Prostate gland (tissue), 2 donors: ENCODE measurements at regions not wholly inside any gene's neighbourhood (a gene's known extent, or its start where the extent isn't known, plus 50 kb on each side); places are given as distances from the start of the nearest gene placed in this dataset.

Source experiments
- DNase-seq: peaks from one replicate; pipeline ENCODE4 v3.0.0-alpha.2; 2019; ENCODE audit warnings: low spot score
- H3K27ac ChIP-seq, 2 donors: fragments of 200-600 bp; sonication (generic); 2 replicates each; pipeline ENCODE4 v1.5.1; 2017 to 2019
- H3K27me3 ChIP-seq: fragments of 200-600 bp; sonication (generic); replicated peaks from 2 replicates; pipeline ENCODE4 v1.5.1; 2019; ENCODE audit not compliant: insufficient read depth
- H3K36me3 ChIP-seq, 2 donors: fragments of 200-600 bp; sonication (generic); 1 replicate in 1 of 2; 2 replicates in 1 of 2; pipeline versions ENCODE4 v1.5.1 to v1.8.1; 2017 to 2019
- H3K4me1 ChIP-seq: fragments of 200-600 bp; sonication (generic); replicated peaks from 2 replicates; pipeline ENCODE4 v1.5.1; 2019
- H3K4me3 ChIP-seq, 2 donors: fragments of 200-600 bp; sonication (generic); 2 replicates each; pipeline ENCODE4 v1.5.1; 2017 to 2019
- H3K9me3 ChIP-seq: fragments of 200-600 bp; sonication (generic); 2 replicates; pipeline ENCODE4 v1.5.1; 2017
- POLR2A ChIP-seq: fragments of 450-650 bp; IDR thresholded peaks from one replicate; pipeline ENCODE4 v1.6.1; 2016; ENCODE audit warnings: antibody characterized with exemption, mild to moderate bottlenecking
- POLR2AphosphoS5 ChIP-seq: sonication (generic); formaldehyde crosslinking; IDR thresholded peaks from one replicate; pipeline ENCODE4 v1.6.1; 2017; ENCODE audit warnings: antibody characterized with exemption
- WGBS: methylation state at CpG from one replicate; pipeline ENCODE4 v1.1.5; 2018; 5-methylcytosine and 5-hydroxymethylcytosine counted together
- intact Hi-C: fragments of 100-400 bp; cut with DNase I; formaldehyde crosslinking; loops from one replicate; pipeline ENCODE4 v1.14.2; 2022
- TF ChIP-seq, protein P1 (sequence below), 4 experiments: fragments of 200-600 bp in 2 of 4; fragments of 450-650 bp in 2 of 4; sonication (generic) in 2 of 4; IDR thresholded peaks; 1 replicate in 3 of 4; 2 replicates in 1 of 4; pipeline ENCODE4 v1.5.1; 2016 to 2019; ENCODE audit warnings: antibody characterized with exemption in 4 of 4, mild to moderate bottlenecking in 2 of 4, moderate library complexity in 2 of 4

DNA sequence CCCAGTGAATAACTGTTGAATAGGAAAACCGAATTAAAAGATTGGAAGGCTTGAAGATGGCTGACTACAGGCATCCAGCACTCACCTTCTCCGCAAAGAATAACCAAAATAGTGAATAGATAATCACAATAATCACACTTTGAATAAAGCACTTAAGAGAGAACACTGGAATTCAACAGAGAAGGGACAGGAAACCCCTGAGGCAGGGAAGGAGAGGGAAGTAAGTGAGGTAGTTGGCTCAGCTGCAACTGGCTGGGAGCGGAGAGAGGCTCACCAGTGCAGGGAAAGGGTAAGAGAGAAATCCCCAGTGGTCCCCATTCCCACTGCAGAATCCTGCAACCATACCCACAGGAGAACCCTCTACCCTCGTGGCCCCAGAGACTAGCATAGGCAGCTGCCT lies 246.6 kb upstream of the NCKAP5 start:
- H3K9me3 ChIP-seq = no peaks in the 10 kb centered on the region
- intact Hi-C loops = no loop called here
- H3K4me3 ChIP-seq = no peak overlapping the region
- 74% methylated on average over 4 of the region's 4 CpGs for WGBS
- no peaks in the 10 kb centered on the region for H3K4me1 ChIP-seq
- no peaks in the 10 kb centered on the region for H3K27me3 ChIP-seq
- H3K27ac ChIP-seq = no peak overlapping the region
- H3K36me3 ChIP-seq = no peaks in the 10 kb centered on the region
- TF ChIP-seq POLR2A (no peak), POLR2AphosphoS5 (no peak)
- TF ChIP-seq, protein P1, sequence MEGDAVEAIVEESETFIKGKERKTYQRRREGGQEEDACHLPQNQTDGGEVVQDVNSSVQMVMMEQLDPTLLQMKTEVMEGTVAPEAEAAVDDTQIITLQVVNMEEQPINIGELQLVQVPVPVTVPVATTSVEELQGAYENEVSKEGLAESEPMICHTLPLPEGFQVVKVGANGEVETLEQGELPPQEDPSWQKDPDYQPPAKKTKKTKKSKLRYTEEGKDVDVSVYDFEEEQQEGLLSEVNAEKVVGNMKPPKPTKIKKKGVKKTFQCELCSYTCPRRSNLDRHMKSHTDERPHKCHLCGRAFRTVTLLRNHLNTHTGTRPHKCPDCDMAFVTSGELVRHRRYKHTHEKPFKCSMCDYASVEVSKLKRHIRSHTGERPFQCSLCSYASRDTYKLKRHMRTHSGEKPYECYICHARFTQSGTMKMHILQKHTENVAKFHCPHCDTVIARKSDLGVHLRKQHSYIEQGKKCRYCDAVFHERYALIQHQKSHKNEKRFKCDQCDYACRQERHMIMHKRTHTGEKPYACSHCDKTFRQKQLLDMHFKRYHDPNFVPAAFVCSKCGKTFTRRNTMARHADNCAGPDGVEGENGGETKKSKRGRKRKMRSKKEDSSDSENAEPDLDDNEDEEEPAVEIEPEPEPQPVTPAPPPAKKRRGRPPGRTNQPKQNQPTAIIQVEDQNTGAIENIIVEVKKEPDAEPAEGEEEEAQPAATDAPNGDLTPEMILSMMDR (IDR thresholded peaks at IDR 0.05) = no peak
- no peak for DNase-seq

DNA sequence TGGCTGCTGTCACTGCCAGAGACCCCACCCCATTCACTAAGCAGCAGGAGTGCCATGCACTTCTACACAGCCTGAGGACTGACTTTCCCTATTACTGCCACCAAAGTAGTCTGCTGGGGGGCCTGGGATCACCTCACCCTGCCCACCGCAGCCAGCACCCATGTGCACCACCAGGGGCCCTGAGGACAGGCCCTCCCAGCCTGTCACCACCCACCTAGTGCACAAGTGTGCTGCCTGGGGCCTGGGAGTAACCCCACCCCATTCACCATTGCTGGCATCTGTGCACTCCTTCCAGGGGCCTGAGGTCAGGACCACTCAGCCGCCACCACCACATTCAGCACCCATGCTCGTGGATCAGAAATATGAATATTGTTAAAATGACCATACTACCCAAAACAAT lies 247.8 kb upstream of the NCKAP5 start:
- Histone ChIP-seq H3K9me3 (no peaks in the 10 kb centered on the region), H3K27me3 (no peaks in the 10 kb centered on the region), H3K27ac (no peak overlapping the region), H3K36me3 (no peaks in the 10 kb centered on the region), H3K4me3 (no peak overlapping the region), H3K4me1 (no peaks in the 10 kb centered on the region)
- WGBS = 99% methylated on average over 3 of the region's 3 CpGs
- TF ChIP-seq POLR2AphosphoS5 (no peak), POLR2A (no peak)
- TF ChIP-seq, protein P1 (IDR thresholded peaks at IDR 0.05) = no peak
- DNase-seq = no peak
- intact Hi-C loops = no loop called here

DNA sequence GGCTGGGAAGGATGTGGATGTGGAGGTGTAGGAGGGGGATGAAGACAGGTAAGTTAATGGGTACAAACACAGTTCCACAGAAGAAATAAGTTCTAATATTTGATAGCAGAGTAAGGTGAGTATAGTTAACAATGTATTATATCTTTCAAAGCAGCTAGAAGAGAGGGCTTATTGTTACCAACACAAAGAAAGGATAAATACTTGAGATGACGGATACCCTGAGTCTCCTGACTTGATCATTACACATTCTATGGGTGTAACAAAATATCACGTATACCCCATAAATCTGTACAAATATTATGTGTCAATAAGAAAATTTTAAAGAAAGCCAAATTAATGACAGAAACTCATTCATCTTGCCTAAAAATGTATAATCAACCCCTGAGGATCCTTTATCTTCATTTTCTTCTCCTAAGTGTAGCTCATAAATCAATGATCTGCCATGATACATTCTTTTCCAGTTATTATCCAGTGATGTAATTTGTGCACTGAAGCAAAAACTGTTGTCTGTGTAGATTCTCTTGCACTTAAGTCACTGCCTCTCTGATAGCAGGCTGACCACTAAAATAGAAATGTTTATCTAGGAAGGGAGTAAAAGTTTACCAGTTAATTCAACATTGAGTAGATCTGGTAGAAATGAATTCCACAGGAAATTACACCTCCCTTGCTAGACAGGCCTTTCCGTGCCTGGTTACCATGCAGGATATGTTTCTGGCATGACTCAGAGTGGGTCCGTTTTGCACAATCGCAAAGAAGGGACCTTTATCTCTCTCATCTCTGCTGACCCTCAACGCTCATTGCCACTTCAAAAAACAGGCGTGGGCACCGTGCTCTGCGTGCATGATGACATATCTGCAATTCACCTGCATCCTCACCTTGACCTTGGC lies 249.7 kb upstream of the NCKAP5 start:
- Histone ChIP-seq H3K27ac (no peak overlapping the region), H3K27me3 (no peaks in the 10 kb centered on the region), H3K9me3 (no peaks in the 10 kb centered on the region), H3K4me3 (no peak overlapping the region), H3K36me3 (no peaks in the 10 kb centered on the region), H3K4me1 (no peaks in the 10 kb centered on the region)
- DNase-seq = no peak
- 32% methylated on average over 9 of the region's 9 CpGs for WGBS
- intact Hi-C loops = no loop called here
- TF ChIP-seq POLR2AphosphoS5 (no peak), POLR2A (no peak)
- TF ChIP-seq, protein P1 (IDR thresholded peaks at IDR 0.05) = no peak

DNA sequence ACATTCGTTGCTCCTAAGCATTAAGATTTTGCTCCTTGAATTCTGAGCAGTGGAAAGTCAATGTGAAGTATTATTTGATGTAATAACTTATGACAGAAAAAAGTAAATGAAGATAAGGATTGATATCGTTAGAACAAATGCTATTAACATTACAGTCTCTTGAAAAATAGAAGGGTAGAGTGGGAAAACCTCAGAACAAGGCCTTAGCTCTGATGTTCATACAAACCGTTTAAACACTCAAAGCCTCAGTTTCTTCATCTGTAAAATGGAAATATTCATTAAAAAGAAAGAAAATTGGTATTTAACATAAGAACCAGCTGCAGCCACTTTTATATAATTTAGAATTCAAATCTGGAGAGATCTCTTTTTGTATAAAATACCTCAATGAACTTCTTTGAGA lies 250.4 kb upstream of the NCKAP5 start:
- Histone ChIP-seq H3K4me3 (no peak overlapping the region), H3K4me1 (no peaks in the 10 kb centered on the region), H3K36me3 (no peaks in the 10 kb centered on the region), H3K9me3 (no peaks in the 10 kb centered on the region), H3K27me3 (no peaks in the 10 kb centered on the region), H3K27ac (no peak overlapping the region)
- intact Hi-C loops = no loop called here
- 65% methylated on average over 3 of the region's 3 CpGs for WGBS
- DNase-seq = no peak
- no peak for TF ChIP-seq POLR2AphosphoS5
- TF ChIP-seq, protein P1 (IDR thresholded peaks at IDR 0.05) = no peak
- TF ChIP-seq POLR2A = no peak

DNA sequence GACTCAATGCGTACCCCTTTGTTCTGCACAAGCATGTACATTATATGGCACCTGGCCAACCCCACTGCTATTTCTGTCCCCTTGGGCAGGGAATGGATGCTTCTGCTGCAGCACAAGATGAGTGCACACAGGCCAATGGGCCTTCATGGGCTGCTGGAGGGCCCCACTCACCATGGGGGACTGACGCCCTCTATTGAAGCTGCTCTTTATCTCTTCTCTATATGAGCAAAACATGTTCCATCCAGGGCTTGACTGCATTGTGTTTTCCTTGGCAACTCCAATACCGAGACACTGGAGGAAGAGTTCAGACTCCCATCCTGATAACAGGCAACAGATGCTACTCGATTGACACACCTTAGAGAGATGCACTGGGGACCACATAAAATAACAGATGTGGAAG lies 251.6 kb upstream of the NCKAP5 start:
- H3K27ac ChIP-seq = no peak overlapping the region
- H3K27me3 ChIP-seq = no peaks in the 10 kb centered on the region
- WGBS = 91% methylated on average over 4 of the region's 4 CpGs
- H3K4me1 ChIP-seq = no peaks in the 10 kb centered on the region
- no peak overlapping the region for H3K4me3 ChIP-seq
- TF ChIP-seq POLR2A (no peak), POLR2AphosphoS5 (no peak)
- TF ChIP-seq, protein P1 (IDR thresholded peaks at IDR 0.05) = no peak
- DNase-seq = no peak
- intact Hi-C loops = no loop called here
- H3K9me3 ChIP-seq = no peaks in the 10 kb centered on the region
- H3K36me3 ChIP-seq = no peaks in the 10 kb centered on the region
